Fibroblast of lung (primary cell): ENCODE measurements at regions not wholly inside any gene's neighbourhood (a gene's known extent, or its start where the extent isn't known, plus 50 kb on each side); places are given as distances from the start of the nearest gene placed in this dataset.

Experiments used
- DNase-seq, 2 donors: peaks; one replicate each; pipeline versions ENCODE4 v3.0.0 to v3.0.0-alpha.2; 2010; ENCODE audit warnings: low read depth in 2 of 2
- H2AFZ ChIP-seq: 2 replicates; pipeline ENCODE4 v1.5.1; 2012; ENCODE audit warnings: low read length, control low read depth, inconsistent platforms
- H3K27ac ChIP-seq: 2 replicates; pipeline ENCODE4 v1.5.1; 2011; ENCODE audit warnings: low read length, control low read depth; ENCODE audit not compliant: insufficient read depth
- H3K27me3 ChIP-seq: 2 replicates; pipeline ENCODE4 v1.5.1; 2011; ENCODE audit warnings: mild to moderate bottlenecking, low read length; ENCODE audit not compliant: control insufficient read depth, insufficient read depth
- H3K36me3 ChIP-seq: 2 replicates; pipeline ENCODE4 v1.5.1; 2011; ENCODE audit warnings: low read length; ENCODE audit not compliant: control insufficient read depth, insufficient read depth
- H3K4me1 ChIP-seq: 2 replicates; pipeline ENCODE4 v1.5.1; 2011; ENCODE audit warnings: low read length; ENCODE audit not compliant: control insufficient read depth, insufficient read depth; ENCODE audit errors: extremely low read depth
- H3K4me2 ChIP-seq: 2 replicates; pipeline ENCODE4 v1.5.1; 2011; ENCODE audit warnings: low read length, control low read depth; ENCODE audit not compliant: insufficient read depth; ENCODE audit errors: extremely low read depth
- H3K4me3 ChIP-seq, 4 experiments: fragments of 200-600 bp in 1 of 4; sonication (generic) in 1 of 4; replicated peaks in 1 of 4; 2 replicates each; pipeline ENCODE4 v1.5.1; 2011 to 2016; ENCODE audit warnings: low read length in 4 of 4, low read depth in 3 of 4, mild to moderate bottlenecking in 3 of 4, control low read depth in 2 of 4, inconsistent platforms in 1 of 4, mixed read lengths in 1 of 4; ENCODE audit not compliant: insufficient read depth in 1 of 4; ENCODE audit errors: control extremely low read depth in 1 of 4
- H3K79me2 ChIP-seq: 2 replicates; pipeline ENCODE4 v1.5.1; 2012; ENCODE audit warnings: mild to moderate bottlenecking, low read length, inconsistent platforms; ENCODE audit not compliant: control insufficient read depth, insufficient read depth
- H3K9ac ChIP-seq: 2 replicates; pipeline ENCODE4 v1.5.1; 2011; ENCODE audit warnings: mild to moderate bottlenecking, low read length, control low read depth; ENCODE audit not compliant: insufficient read depth
- H3K9me3 ChIP-seq: 2 replicates; pipeline ENCODE4 v1.5.1; 2012; ENCODE audit warnings: low read depth, low read length; ENCODE audit not compliant: control insufficient read depth, insufficient read depth
- H4K20me1 ChIP-seq: 2 replicates; pipeline ENCODE4 v1.5.1; 2011; ENCODE audit warnings: low read length; ENCODE audit not compliant: control insufficient read depth, insufficient read depth; ENCODE audit errors: extremely low read depth
- CTCF ChIP-seq, 2 donors: IDR thresholded peaks in 1 of 2; conservative IDR thresholded peaks in 1 of 2; 1 replicate in 1 of 2; 2 replicates in 1 of 2; pipeline ENCODE4 v1.5.1; 2011 to 2012; ENCODE audit warnings: low read length in 2 of 2, control low read depth in 1 of 2, inconsistent platforms in 1 of 2, low read depth in 1 of 2, mild to moderate bottlenecking in 1 of 2
- EZH2 ChIP-seq: IDR thresholded peaks from 2 replicates; pipeline ENCODE4 v1.5.1; 2012; ENCODE audit warnings: low read length, control low read depth, mild to moderate bottlenecking; ENCODE audit errors: missing control alignments

DNA sequence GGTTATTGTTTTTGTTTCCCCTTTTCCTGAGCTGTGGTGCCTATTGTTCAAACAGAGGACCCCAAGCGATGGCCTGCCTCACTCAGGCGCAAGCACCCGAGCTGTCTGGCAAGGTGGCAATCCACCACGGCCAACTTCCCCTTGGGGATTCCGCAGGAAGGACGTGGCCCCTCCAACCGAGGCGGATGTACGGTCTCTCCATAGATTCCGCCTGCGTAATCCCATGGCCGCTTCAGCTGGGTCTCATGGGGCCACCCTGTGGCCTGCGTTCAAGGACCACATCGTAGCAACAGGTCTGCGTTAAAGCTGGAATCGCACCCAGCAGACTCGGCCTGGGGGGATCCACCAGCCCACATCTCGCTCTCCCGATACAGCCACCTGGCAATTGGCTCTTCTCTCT, 79.9 kb downstream of the CEBPB start:
- Histone ChIP-seq H3K9ac (no peak overlapping the region), H3K79me2 (no peaks in the 10 kb centered on the region), H3K27ac (no peak overlapping the region), H3K4me2 (no peak overlapping the region), H4K20me1 (no peaks in the 10 kb centered on the region), H3K4me3 (no peak overlapping the region), H3K27me3 (no peaks in the 10 kb centered on the region), H3K4me1 (peaks cover 7% of the 10 kb centered on the region), H3K9me3 (no peaks in the 10 kb centered on the region), H2AFZ (no peak overlapping the region), H3K36me3 (no peaks in the 10 kb centered on the region)
- TF ChIP-seq CTCF (conservative IDR thresholded peaks at IDR 0.05 in 1 of 2, IDR thresholded peaks at IDR 0.05 in 1 of 2; ENCODE audit: low read depth in 1 of 2, low read length in 2 of 2), result no peak
- TF ChIP-seq EZH2, result no peak
- DNase-seq, result no peak

DNA sequence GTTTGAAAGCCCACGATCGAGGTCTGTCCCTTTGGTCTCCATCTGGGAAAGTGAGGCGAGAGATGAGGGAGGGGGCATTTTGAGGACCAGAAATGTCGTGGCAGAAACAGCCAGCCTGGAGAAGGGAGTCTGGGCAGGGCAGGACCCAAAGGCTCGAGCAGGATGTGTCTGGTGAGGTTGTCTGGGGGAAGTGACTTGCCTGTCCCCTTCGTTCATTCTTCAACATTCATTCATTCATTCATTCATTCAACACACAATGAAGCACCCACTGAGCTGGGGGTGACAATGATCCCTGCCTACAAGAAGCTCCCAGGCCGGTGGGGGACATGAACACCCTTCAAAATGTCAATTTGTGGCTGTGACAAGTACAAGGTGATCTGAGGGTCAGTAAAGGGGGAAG, 80.5 kb downstream of the CEBPB start:
- Histone ChIP-seq H3K79me2 (no peaks in the 10 kb centered on the region), H3K27ac (no peak overlapping the region), H3K4me1 (peaks cover 7% of the 10 kb centered on the region), H3K4me3 (no peak overlapping the region), H2AFZ (no peak overlapping the region), H3K36me3 (no peaks in the 10 kb centered on the region), H3K9me3 (no peaks in the 10 kb centered on the region), H3K27me3 (no peaks in the 10 kb centered on the region), H4K20me1 (no peaks in the 10 kb centered on the region), H3K4me2 (no peak overlapping the region), H3K9ac (no peak overlapping the region)
- no peak for DNase-seq
- TF ChIP-seq EZH2, result no peak

- no peak overlapping the region for H2AFZ ChIP-seq
- H3K9me3 ChIP-seq, result no peaks in the 10 kb centered on the region
- H3K27me3 ChIP-seq, result no peaks in the 10 kb centered on the region
- H4K20me1 ChIP-seq, result no peaks in the 10 kb centered on the region
- H3K4me2 ChIP-seq, result no peak overlapping the region
- DNase-seq, result no peak
- no peak overlapping the region for H3K4me3 ChIP-seq
- TF ChIP-seq CTCF (conservative IDR thresholded peaks at IDR 0.05 in 1 of 2, IDR thresholded peaks at IDR 0.05 in 1 of 2; ENCODE audit: low read depth in 1 of 2, low read length in 2 of 2) (no peak), EZH2 (no peak)
- peaks cover 6% of the 10 kb centered on the region for H3K4me1 ChIP-seq
- H3K27ac ChIP-seq, result no peak overlapping the region
- H3K36me3 ChIP-seq, result no peaks in the 10 kb centered on the region
- H3K9ac ChIP-seq, result no peak overlapping the region
- no peaks in the 10 kb centered on the region for H3K79me2 ChIP-seq
Observed at GRCh38 chr20:50271612-50272011, 81.0 kb downstream of the CEBPB start.
